ENCODE measurements at regions not wholly inside any gene's neighbourhood (a gene's known extent, or its start where the extent isn't known, plus 50 kb on each side); places are given as distances from the start of the nearest gene placed in this dataset.

DNA sequence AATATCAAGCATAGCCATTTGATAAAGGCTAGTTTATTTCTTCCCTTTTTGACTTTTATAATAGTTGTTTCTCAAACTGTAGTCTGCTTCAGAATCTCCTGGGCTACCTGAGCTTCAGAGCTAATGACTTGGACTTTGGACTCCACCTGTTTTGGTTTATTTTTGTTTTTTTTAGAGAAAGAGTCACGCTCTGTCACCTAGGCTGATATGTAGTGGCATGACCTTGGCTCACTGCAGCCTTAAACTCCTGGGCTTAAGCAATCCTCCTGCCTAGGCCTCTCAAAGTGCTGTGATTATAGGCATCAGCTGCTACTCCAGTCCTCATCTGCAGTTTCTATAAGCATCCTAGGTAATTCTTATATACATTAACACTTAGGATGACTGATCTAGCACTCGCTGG is 90.5 kb downstream of the DDIT4L start:
- Histone ChIP-seq H3K27ac (ENCODE audit: low read depth, low read length, poor library complexity, severe bottlenecking) (no peak overlapping the region), H3K9me3 (ENCODE audit: low read length) (no peaks in the 10 kb centered on the region)

DNA sequence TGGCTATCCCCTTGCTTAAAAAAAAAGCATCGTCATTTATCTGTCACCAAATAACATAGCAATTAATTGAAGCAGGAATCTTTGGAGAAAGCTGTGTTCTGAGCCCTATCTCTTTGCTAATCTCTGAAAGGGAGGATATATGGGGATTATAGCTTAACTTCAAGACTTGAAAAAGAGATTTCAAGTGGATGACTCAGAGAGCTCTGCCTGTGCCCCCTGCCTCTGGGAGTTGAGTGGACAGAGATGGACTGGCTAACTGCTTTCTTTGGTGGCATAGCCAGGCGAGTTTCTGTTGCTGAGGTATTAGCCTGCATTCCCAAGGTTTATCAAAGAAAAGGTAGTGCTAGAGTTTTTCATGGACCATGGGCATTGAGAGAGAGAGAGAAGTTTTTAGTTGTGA is 91.6 kb downstream of the DDIT4L start:
- H3K36me3 ChIP-seq (ENCODE audit: insufficient read depth, low read length), result no peaks in the 10 kb centered on the region
- no peaks in the 10 kb centered on the region for H3K9me2 ChIP-seq (ENCODE audit: low read depth, low read length)
- no peaks in the 10 kb centered on the region for H3K4me1 ChIP-seq (ENCODE audit: insufficient read depth, low read length, severe bottlenecking)
- no peak overlapping the region for H3K4me2 ChIP-seq (ENCODE audit: low read length)
- H3F3A ChIP-seq (ENCODE audit: insufficient read depth, low read length), result no peaks in the 10 kb centered on the region
- H3K4me3 ChIP-seq (ENCODE audit: low read depth, low read length, poor library complexity, severe bottlenecking), result no peak overlapping the region
- H3K27ac ChIP-seq (ENCODE audit: low read depth, low read length, poor library complexity, severe bottlenecking), result no peak overlapping the region
- H3K9me3 ChIP-seq (ENCODE audit: low read length), result no peaks in the 10 kb centered on the region
- H2AFZ ChIP-seq (ENCODE audit: low read length), result no peak overlapping the region
- H3K79me2 ChIP-seq (ENCODE audit: insufficient read depth, low read length), result no peaks in the 10 kb centered on the region
- no peak for TF ChIP-seq EZH2 (IDR thresholded peaks at IDR 0.05; ENCODE audit: borderline replicate concordance, low read length)
- H4K20me1 ChIP-seq (ENCODE audit: insufficient read depth, low read length), result no peaks in the 10 kb centered on the region
- H3K27me3 ChIP-seq (ENCODE audit: insufficient read depth, low read length), result no peaks in the 10 kb centered on the region
- no peak overlapping the region for H3K9ac ChIP-seq (ENCODE audit: low read length)

More for the DNA sequence above, 90.5 kb downstream of the DDIT4L start:
- H3K9me2 ChIP-seq (ENCODE audit: low read depth, low read length), result no peaks in the 10 kb centered on the region
- no peaks in the 10 kb centered on the region for H4K20me1 ChIP-seq (ENCODE audit: insufficient read depth, low read length)
- H3K4me2 ChIP-seq (ENCODE audit: low read length), result no peak overlapping the region
- no peaks in the 10 kb centered on the region for H3K27me3 ChIP-seq (ENCODE audit: insufficient read depth, low read length)
- TF ChIP-seq EZH2 (IDR thresholded peaks at IDR 0.05; ENCODE audit: borderline replicate concordance, low read length), result no peak
- TF ChIP-seq, protein P1, sequence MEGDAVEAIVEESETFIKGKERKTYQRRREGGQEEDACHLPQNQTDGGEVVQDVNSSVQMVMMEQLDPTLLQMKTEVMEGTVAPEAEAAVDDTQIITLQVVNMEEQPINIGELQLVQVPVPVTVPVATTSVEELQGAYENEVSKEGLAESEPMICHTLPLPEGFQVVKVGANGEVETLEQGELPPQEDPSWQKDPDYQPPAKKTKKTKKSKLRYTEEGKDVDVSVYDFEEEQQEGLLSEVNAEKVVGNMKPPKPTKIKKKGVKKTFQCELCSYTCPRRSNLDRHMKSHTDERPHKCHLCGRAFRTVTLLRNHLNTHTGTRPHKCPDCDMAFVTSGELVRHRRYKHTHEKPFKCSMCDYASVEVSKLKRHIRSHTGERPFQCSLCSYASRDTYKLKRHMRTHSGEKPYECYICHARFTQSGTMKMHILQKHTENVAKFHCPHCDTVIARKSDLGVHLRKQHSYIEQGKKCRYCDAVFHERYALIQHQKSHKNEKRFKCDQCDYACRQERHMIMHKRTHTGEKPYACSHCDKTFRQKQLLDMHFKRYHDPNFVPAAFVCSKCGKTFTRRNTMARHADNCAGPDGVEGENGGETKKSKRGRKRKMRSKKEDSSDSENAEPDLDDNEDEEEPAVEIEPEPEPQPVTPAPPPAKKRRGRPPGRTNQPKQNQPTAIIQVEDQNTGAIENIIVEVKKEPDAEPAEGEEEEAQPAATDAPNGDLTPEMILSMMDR (IDR thresholded peaks at IDR 0.05; ENCODE audit: low read length), result no peak
- H3K4me1 ChIP-seq (ENCODE audit: insufficient read depth, low read length, severe bottlenecking), result no peaks in the 10 kb centered on the region
- no peaks in the 10 kb centered on the region for H3F3A ChIP-seq (ENCODE audit: insufficient read depth, low read length)
- H3K36me3 ChIP-seq (ENCODE audit: insufficient read depth, low read length), result no peaks in the 10 kb centered on the region
- no peak overlapping the region for H3K9ac ChIP-seq (ENCODE audit: low read length)
- H2AFZ ChIP-seq (ENCODE audit: low read length), result no peak overlapping the region
- no peak overlapping the region for H3K4me3 ChIP-seq (ENCODE audit: low read depth, low read length, poor library complexity, severe bottlenecking)
- no peaks in the 10 kb centered on the region for H3K79me2 ChIP-seq (ENCODE audit: insufficient read depth, low read length)

DNA sequence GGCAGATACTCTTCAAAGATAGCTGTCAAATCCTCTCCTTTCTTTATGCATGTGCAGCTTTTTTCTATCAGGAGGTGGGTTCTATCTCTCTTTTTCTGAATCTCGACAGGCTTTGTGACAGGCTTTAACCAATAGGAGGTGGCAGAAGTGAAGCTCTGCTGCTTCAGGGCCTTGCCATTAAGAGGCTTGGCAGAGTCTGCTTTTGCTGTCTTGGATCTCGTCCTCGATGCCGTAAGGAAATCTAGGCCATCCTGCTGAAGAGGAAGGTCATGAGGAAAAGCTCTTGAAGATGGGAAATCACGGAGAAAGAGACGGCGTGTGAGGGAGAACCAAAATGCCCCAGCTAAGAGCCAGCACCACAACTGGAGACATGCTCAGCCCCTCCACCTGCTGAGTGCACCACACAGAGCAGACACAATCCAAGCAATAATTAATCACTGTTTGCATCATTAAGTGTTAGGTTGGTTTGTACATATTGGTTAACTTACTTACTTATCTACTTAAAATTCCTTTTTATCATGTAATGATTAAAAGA is 92.2 kb downstream of the DDIT4L start:
- H3K79me2 ChIP-seq (ENCODE audit: insufficient read depth, low read length), result no peaks in the 10 kb centered on the region
- H3K4me3 ChIP-seq (ENCODE audit: low read depth, low read length, poor library complexity, severe bottlenecking), result no peak overlapping the region
- H3K9ac ChIP-seq (ENCODE audit: low read length), result no peak overlapping the region
- no peak overlapping the region for H2AFZ ChIP-seq (ENCODE audit: low read length)
- H3K36me3 ChIP-seq (ENCODE audit: insufficient read depth, low read length), result no peaks in the 10 kb centered on the region
- no peaks in the 10 kb centered on the region for H3F3A ChIP-seq (ENCODE audit: insufficient read depth, low read length)
- no peak overlapping the region for H3K4me2 ChIP-seq (ENCODE audit: low read length)
- no peaks in the 10 kb centered on the region for H4K20me1 ChIP-seq (ENCODE audit: insufficient read depth, low read length)
- H3K9me2 ChIP-seq (ENCODE audit: low read depth, low read length), result no peaks in the 10 kb centered on the region
- H3K27me3 ChIP-seq (ENCODE audit: insufficient read depth, low read length), result no peaks in the 10 kb centered on the region
- no peak for TF ChIP-seq EZH2 (IDR thresholded peaks at IDR 0.05; ENCODE audit: borderline replicate concordance, low read length)
- TF ChIP-seq, protein P1 (IDR thresholded peaks at IDR 0.05; ENCODE audit: low read length), result no peak
- H3K4me1 ChIP-seq (ENCODE audit: insufficient read depth, low read length, severe bottlenecking), result no peaks in the 10 kb centered on the region
- no peaks in the 10 kb centered on the region for H3K9me3 ChIP-seq (ENCODE audit: low read length)
- H3K27ac ChIP-seq (ENCODE audit: low read depth, low read length, poor library complexity, severe bottlenecking), result no peak overlapping the region
